ENCODE measurements at regions not wholly inside any gene's neighbourhood (a gene's known extent, or its start where the extent isn't known, plus 50 kb on each side); places are given as distances from the start of the nearest gene placed in this dataset.

DNA sequence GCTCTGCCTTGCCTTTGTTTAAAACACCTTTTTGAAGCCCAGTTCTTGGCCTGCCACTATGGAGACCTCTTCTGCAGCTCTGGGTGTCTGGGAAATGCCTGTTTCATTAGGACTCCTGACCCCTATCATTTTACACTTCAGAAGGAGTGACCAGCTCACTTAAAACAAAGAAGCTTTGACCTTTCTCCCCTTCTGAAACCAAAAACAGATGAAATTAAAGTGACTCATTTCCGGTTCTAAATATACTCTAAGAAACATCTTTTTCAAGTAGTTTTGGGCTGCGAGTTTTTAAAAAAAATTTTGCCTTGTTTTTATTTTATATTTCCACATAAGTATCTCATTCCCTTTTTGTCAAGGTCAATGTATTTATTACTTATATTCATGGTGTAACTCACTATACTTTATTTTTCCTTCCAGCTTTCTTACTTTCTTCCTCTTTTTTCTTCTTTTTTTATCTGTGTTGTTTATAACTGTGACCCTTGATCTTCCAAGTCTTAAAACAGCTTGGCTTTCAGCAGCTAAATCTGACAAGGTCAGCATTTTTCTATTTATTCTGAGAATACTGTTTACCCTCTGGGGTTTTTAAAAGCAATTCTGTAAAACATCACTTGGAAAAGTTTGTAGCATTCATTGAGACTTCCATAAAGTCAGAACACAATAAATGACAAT, 672.9 kb downstream of the NR2F1-AS1 start (continued):
- TF ChIP-seq ZNF24 (IDR thresholded peaks at IDR 0.05): no peak
- TF ChIP-seq ZBTB33 (IDR thresholded peaks at IDR 0.05): no peak
- peak; percentile 59; the same call in 1 of the 2 replicates for TF ChIP-seq NFIC (IDR thresholded peaks at IDR 0.05; ENCODE audit: low read depth, low read length)
- no peak for TF ChIP-seq PAX5 (IDR thresholded peaks at IDR 0.05; ENCODE audit: borderline replicate concordance, low read depth, low read length)
- no peak for TF ChIP-seq ZNF687 (IDR thresholded peaks at IDR 0.05)
- TF ChIP-seq PAX8 (IDR thresholded peaks at IDR 0.05): no peak
- no peak for TF ChIP-seq KDM1A (IDR thresholded peaks at IDR 0.05; ENCODE audit: borderline replicate concordance)
- TF ChIP-seq SREBF1 (IDR thresholded peaks at IDR 0.05; ENCODE audit: low read length): no peak
- TF ChIP-seq RB1 (IDR thresholded peaks at IDR 0.05; ENCODE audit: borderline replicate concordance): no peak
- TF ChIP-seq SPI1 (IDR thresholded peaks at IDR 0.05; ENCODE audit: borderline replicate concordance, insufficient read depth, low read depth, low read length): no peak
- no peak for TF ChIP-seq TCF7 (IDR thresholded peaks at IDR 0.05; ENCODE audit: borderline replicate concordance)
- TF ChIP-seq YBX1 (IDR thresholded peaks at IDR 0.05): no peak
- TF ChIP-seq MTA3 (IDR thresholded peaks at IDR 0.05; ENCODE audit: borderline replicate concordance, low read length): no peak
- TF ChIP-seq PBX3 (IDR thresholded peaks at IDR 0.05; ENCODE audit: insufficient replicate concordance, low read depth, low read length): no peak
- no peak for TF ChIP-seq EGR1 (IDR thresholded peaks at IDR 0.05; ENCODE audit: borderline replicate concordance in 1 of 2, low read depth in 2 of 2, low read length in 2 of 2)
- 0 out of 2 replicates have a peak, but pooled peaks have one; percentile 7 for TF ChIP-seq ZNF384 (IDR thresholded peaks at IDR 0.05; ENCODE audit: borderline replicate concordance, low read depth, low read length)
- TF ChIP-seq CTCF (IDR thresholded peaks at IDR 0.05 in 2 of 3, conservative IDR thresholded peaks at IDR 0.05 in 1 of 3; ENCODE audit: control insufficient read depth in 2 of 3, extremely low read depth in 1 of 3, insufficient read depth in 1 of 3, low read depth in 3 of 3, low read length in 3 of 3): no peak
- TF ChIP-seq RAD51 (IDR thresholded peaks at IDR 0.05): no peak
- TF ChIP-seq SUZ12 (IDR thresholded peaks at IDR 0.05; ENCODE audit: unreplicated experiment): no peak
- TF ChIP-seq, protein P1, sequence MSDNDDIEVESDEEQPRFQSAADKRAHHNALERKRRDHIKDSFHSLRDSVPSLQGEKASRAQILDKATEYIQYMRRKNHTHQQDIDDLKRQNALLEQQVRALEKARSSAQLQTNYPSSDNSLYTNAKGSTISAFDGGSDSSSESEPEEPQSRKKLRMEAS (IDR thresholded peaks at IDR 0.05; ENCODE audit: low read depth, low read length): no peak
- no peak for TF ChIP-seq ZNF622 (IDR thresholded peaks at IDR 0.05)
- no peak for TF ChIP-seq NBN (IDR thresholded peaks at IDR 0.05)

Measured in GM12878 (cell line).